WERI-Rb-1 (cell line): ENCODE measurements at regions not wholly inside any gene's neighbourhood (a gene's known extent, or its start where the extent isn't known, plus 50 kb on each side); places are given as distances from the start of the nearest gene placed in this dataset.

Experiments used
- DNase-seq: peaks from one replicate; pipeline ENCODE4 v3.0.0-alpha.2; 2020
- H3K27ac ChIP-seq: fragments of 250-450 bp; sonication (Bioruptor Pico); 2 replicates; pipeline ENCODE4 v1.5.1; 2020; ENCODE audit warnings: mild to moderate bottlenecking, moderate library complexity
- H3K27me3 ChIP-seq: fragments of 250-450 bp; sonication (Bioruptor Pico); 2 replicates; pipeline ENCODE4 v1.5.1; 2021; ENCODE audit warnings: mild to moderate bottlenecking, low read depth, moderate library complexity; ENCODE audit not compliant: insufficient read depth, severe bottlenecking
- H3K36me3 ChIP-seq: fragments of 250-450 bp; sonication (Bioruptor Pico); 2 replicates; pipeline ENCODE4 v1.5.1; 2020; ENCODE audit warnings: mild to moderate bottlenecking, moderate library complexity
- H3K4me3 ChIP-seq: 2 replicates; pipeline ENCODE4 v1.5.1; 2011; ENCODE audit warnings: low read depth, mild to moderate bottlenecking, control low read depth, low read length
- H3K9me3 ChIP-seq: fragments of 250-450 bp; sonication (Bioruptor Pico); 2 replicates; pipeline ENCODE4 v1.5.1; 2021; ENCODE audit warnings: mild to moderate bottlenecking, moderate library complexity; ENCODE audit not compliant: severe bottlenecking
- TF ChIP-seq, protein P1 (sequence below): IDR thresholded peaks from 2 replicates; pipeline ENCODE4 v1.5.1; 2011; ENCODE audit warnings: low read depth, mild to moderate bottlenecking, control low read depth, inconsistent platforms, low read length

GRCh38 chr5:101435768-101436167 is 532.7 kb upstream of the ST8SIA4 start:
- Histone ChIP-seq H3K4me3 (no peak overlapping the region), H3K9me3 (no peaks in the 10 kb centered on the region), H3K27me3 (no peaks in the 10 kb centered on the region), H3K27ac (no peak overlapping the region), H3K36me3 (no peaks in the 10 kb centered on the region)
- TF ChIP-seq, protein P1, sequence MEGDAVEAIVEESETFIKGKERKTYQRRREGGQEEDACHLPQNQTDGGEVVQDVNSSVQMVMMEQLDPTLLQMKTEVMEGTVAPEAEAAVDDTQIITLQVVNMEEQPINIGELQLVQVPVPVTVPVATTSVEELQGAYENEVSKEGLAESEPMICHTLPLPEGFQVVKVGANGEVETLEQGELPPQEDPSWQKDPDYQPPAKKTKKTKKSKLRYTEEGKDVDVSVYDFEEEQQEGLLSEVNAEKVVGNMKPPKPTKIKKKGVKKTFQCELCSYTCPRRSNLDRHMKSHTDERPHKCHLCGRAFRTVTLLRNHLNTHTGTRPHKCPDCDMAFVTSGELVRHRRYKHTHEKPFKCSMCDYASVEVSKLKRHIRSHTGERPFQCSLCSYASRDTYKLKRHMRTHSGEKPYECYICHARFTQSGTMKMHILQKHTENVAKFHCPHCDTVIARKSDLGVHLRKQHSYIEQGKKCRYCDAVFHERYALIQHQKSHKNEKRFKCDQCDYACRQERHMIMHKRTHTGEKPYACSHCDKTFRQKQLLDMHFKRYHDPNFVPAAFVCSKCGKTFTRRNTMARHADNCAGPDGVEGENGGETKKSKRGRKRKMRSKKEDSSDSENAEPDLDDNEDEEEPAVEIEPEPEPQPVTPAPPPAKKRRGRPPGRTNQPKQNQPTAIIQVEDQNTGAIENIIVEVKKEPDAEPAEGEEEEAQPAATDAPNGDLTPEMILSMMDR = no peak
- DNase-seq = no peak

- H3K27me3 ChIP-seq = no peaks in the 10 kb centered on the region
- H3K9me3 ChIP-seq = peaks cover 5% of the 10 kb centered on the region
- no peak for DNase-seq
- TF ChIP-seq, protein P1 = no peak
- no peaks in the 10 kb centered on the region for H3K36me3 ChIP-seq
- H3K4me3 ChIP-seq = no peak overlapping the region
- peak overlapping the region; percentile 29; the same call in 1 of the 2 replicates for H3K27ac ChIP-seq
Measured at GRCh38 chr5:101431201-101431600, 528.1 kb upstream of the ST8SIA4 start.

GRCh38 chr5:101430551-101430950 is 527.5 kb upstream of the ST8SIA4 start:
- Histone ChIP-seq H3K36me3 (no peaks in the 10 kb centered on the region), H3K27ac (no peak overlapping the region; the same call in 1 of the 2 replicates), H3K9me3 (peaks cover 5% of the 10 kb centered on the region), H3K4me3 (no peak overlapping the region), H3K27me3 (no peaks in the 10 kb centered on the region)
- TF ChIP-seq, protein P1 = no peak
- no peak for DNase-seq

- Histone ChIP-seq H3K27me3 (no peaks in the 10 kb centered on the region), H3K27ac (no peak overlapping the region), H3K9me3 (peaks cover 5% of the 10 kb centered on the region), H3K4me3 (no peak overlapping the region), H3K36me3 (no peaks in the 10 kb centered on the region)
- no peak for DNase-seq
- TF ChIP-seq, protein P1 = no peak
Measured at GRCh38 chr5:101429241-101429640, 526.2 kb upstream of the ST8SIA4 start.

- no peak overlapping the region for H3K4me3 ChIP-seq
- no peak overlapping the region for H3K27ac ChIP-seq
- H3K27me3 ChIP-seq = no peaks in the 10 kb centered on the region
- H3K36me3 ChIP-seq = no peaks in the 10 kb centered on the region
- H3K9me3 ChIP-seq = peaks cover 1% of the 10 kb centered on the region
- TF ChIP-seq, protein P1 = no peak
- no peak for DNase-seq
Measured at GRCh38 chr5:101425339-101425859, 522.3 kb upstream of the ST8SIA4 start.

DNA sequence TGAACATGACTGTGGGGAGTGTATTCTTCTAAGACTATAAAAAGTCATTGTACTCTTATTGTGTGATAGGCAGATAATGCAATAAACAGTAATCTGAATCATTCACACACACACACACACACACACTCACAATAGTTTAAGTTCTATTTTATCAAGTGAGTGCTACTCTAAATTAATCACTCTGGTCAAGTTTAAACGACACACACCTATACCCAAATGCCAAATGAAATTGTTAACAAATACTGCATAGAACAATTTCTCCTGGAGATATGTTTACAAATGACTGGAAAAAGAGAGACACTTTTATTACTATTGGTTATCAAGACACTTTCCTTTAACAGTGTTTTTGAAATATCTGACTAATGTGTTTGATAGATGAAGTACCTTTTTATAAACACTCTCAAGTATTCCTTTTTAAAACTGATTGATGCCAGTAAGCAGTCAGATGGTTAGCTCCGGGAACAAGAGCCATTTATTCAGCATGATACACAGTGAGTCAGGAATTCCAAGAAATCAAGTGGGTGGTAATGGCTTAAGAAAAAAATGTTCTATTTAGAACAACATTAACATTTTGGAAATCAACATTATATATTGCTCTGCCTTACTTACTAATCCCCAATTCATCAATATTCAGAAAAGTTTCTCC is 521.6 kb upstream of the ST8SIA4 start:
- TF ChIP-seq, protein P1 = no peak
- Histone ChIP-seq H3K27ac (no peak overlapping the region), H3K4me3 (no peak overlapping the region), H3K36me3 (no peaks in the 10 kb centered on the region), H3K9me3 (no peaks in the 10 kb centered on the region), H3K27me3 (no peaks in the 10 kb centered on the region)
- DNase-seq = no peak
